WTC11 (cell line): ENCODE measurements at regions not wholly inside any gene's neighbourhood (a gene's known extent, or its start where the extent isn't known, plus 50 kb on each side); places are given as distances from the start of the nearest gene placed in this dataset.

ENCODE experiments used
- ATAC-seq: fragments of 200-7000 bp; cut with Tn5 transposase; 2 replicates; pipeline ENCODE4 v1.10.0; 2021; ENCODE audit warnings: mild to moderate bottlenecking, moderate library complexity
- CTCF ChIA-PET: fragments of 300-600 bp; sonication (Branson Sonifier 250); formaldehyde crosslinking; loops from one replicate; lab custom pipeline; 2021; ENCODE audit warnings: antibody characterized with exemption; lab: Charles Lee
- POLR2A ChIA-PET: fragments of 350-600 bp; sonication (Branson Sonifier 250); formaldehyde crosslinking; loops from one replicate; lab custom pipeline; 2021; ENCODE audit warnings: antibody characterized with exemption; lab: Charles Lee
- DNase-seq: peaks from one replicate; pipeline ENCODE4 v3.0.0; 2021; ENCODE audit warnings: low spot score
- H3K27ac Mint-ChIP-seq: 2 replicates; pipeline ENCODE4 v1.8.0; 2021; ENCODE audit warnings: mixed read lengths
- H3K27me3 Mint-ChIP-seq: 2 replicates; pipeline ENCODE4 v1.8.0; 2021; ENCODE audit warnings: low read depth, mild to moderate bottlenecking, moderate library complexity, mixed read lengths
- H3K36me3 Mint-ChIP-seq: 2 replicates; pipeline ENCODE4 v1.8.0; 2021; ENCODE audit warnings: mixed read lengths
- H3K4me1 Mint-ChIP-seq: 2 replicates; pipeline ENCODE4 v1.8.0; 2022; ENCODE audit warnings: mixed read lengths
- H3K4me3 Mint-ChIP-seq: 2 replicates; pipeline ENCODE4 v1.8.0; 2021; ENCODE audit warnings: mild to moderate bottlenecking, moderate library complexity, mixed read lengths
- H3K9me3 Mint-ChIP-seq: 2 replicates; pipeline ENCODE4 v1.8.0; 2021; ENCODE audit warnings: mixed read lengths
- AFF4 ChIP-seq: sonication (generic); formaldehyde crosslinking; IDR thresholded peaks from 2 replicates; pipeline ENCODE4 v1.8.1; 2023; ENCODE audit warnings: mild to moderate bottlenecking, missing genetic modification reagents, borderline replicate concordance
- AR ChIP-seq: fragments of 250-450 bp; sonication (Bioruptor Pico); IDR thresholded peaks from 2 replicates; pipeline ENCODE4 v1.9.0; 2021; ENCODE audit warnings: mild to moderate bottlenecking
- ATF6 ChIP-seq: sonication (generic); formaldehyde crosslinking; IDR thresholded peaks from 2 replicates; pipeline ENCODE4 v1.8.1; 2023; ENCODE audit warnings: mild to moderate bottlenecking, missing genetic modification reagents
- E2F5 ChIP-seq: sonication (generic); formaldehyde crosslinking; IDR thresholded peaks from 2 replicates; pipeline ENCODE4 v1.8.1; 2022; ENCODE audit warnings: mild to moderate bottlenecking, moderate library complexity, missing genetic modification reagents
- GTF2I ChIP-seq: fragments of 250-450 bp; sonication (Bioruptor Pico); conservative IDR thresholded peaks from 2 replicates; pipeline ENCODE4 v1.4.0; 2021; ENCODE audit warnings: mild to moderate bottlenecking
- NFATC4 ChIP-seq: fragments of 250-450 bp; sonication (Bioruptor Pico); IDR thresholded peaks from 2 replicates; pipeline ENCODE4 v1.9.0; 2021; ENCODE audit warnings: mild to moderate bottlenecking
- NFYB ChIP-seq: sonication (generic); formaldehyde crosslinking; conservative IDR thresholded peaks from 2 replicates; pipeline ENCODE4 v1.8.0; 2022; ENCODE audit warnings: low read depth, missing genetic modification reagents
- OVOL2 ChIP-seq: fragments of 250-450 bp; sonication (Bioruptor Pico); IDR thresholded peaks from 2 replicates; pipeline ENCODE4 v1.9.0; 2021; ENCODE audit warnings: mild to moderate bottlenecking, borderline replicate concordance
- PRDM15 ChIP-seq: sonication (generic); formaldehyde crosslinking; IDR thresholded peaks from 2 replicates; pipeline ENCODE4 v1.8.0; 2022; ENCODE audit warnings: missing genetic modification reagents
- RELA ChIP-seq: sonication (generic); formaldehyde crosslinking; IDR thresholded peaks from 2 replicates; pipeline ENCODE4 v1.8.1; 2022; ENCODE audit warnings: missing genetic modification reagents, mild to moderate bottlenecking, borderline replicate concordance
- RORB ChIP-seq: fragments of 250-450 bp; sonication (Bioruptor Pico); IDR thresholded peaks from 2 replicates; pipeline ENCODE4 v1.9.0; 2021; ENCODE audit warnings: mild to moderate bottlenecking
- TEAD1 ChIP-seq: sonication (generic); formaldehyde crosslinking; IDR thresholded peaks from 2 replicates; pipeline ENCODE4 v1.8.0; 2022; ENCODE audit warnings: mild to moderate bottlenecking, missing genetic modification reagents
- TEAD4 ChIP-seq: sonication (generic); formaldehyde crosslinking; IDR thresholded peaks from 2 replicates; pipeline ENCODE4 v1.8.0; 2022; ENCODE audit warnings: mild to moderate bottlenecking, missing genetic modification reagents
- ZBTB21 ChIP-seq: sonication (generic); formaldehyde crosslinking; IDR thresholded peaks from 2 replicates; pipeline ENCODE4 v1.8.1; 2023; ENCODE audit warnings: mild to moderate bottlenecking, missing genetic modification reagents, borderline replicate concordance
- ZNF138 ChIP-seq: sonication (generic); formaldehyde crosslinking; conservative IDR thresholded peaks from 2 replicates; pipeline ENCODE4 v1.8.1; 2022; ENCODE audit warnings: mild to moderate bottlenecking, moderate library complexity, missing genetic modification reagents
- ZNF232 ChIP-seq: sonication (generic); formaldehyde crosslinking; IDR thresholded peaks from 2 replicates; pipeline ENCODE4 v1.8.0; 2022; ENCODE audit warnings: mild to moderate bottlenecking, missing genetic modification reagents
- ZNF671 ChIP-seq: fragments of 250-450 bp; sonication (Bioruptor Pico); IDR thresholded peaks from 2 replicates; pipeline ENCODE4 v1.8.0; 2021; ENCODE audit warnings: mild to moderate bottlenecking

GRCh38 chr12:131553096-131553777 is 157.7 kb upstream of the SFSWAP start (continued):
- TF ChIP-seq ATF6 (CRISPR knock-in tag), result no peak
- TF ChIP-seq ZBTB21 (CRISPR knock-in tag), result no peak
- no peak for TF ChIP-seq E2F5 (CRISPR knock-in tag)
- no peak for TF ChIP-seq NFYB

GRCh38 chr12:131555197-131555846 is 155.6 kb upstream of the SFSWAP start:
- Mint-ChIP-seq H3K27ac (no peak overlapping the region), H3K4me3 (no peak overlapping the region), H3K9me3 (peaks cover 15% of the 10 kb centered on the region), H3K4me1 (peaks cover 32% of the 10 kb centered on the region), H3K27me3 (peaks cover 3% of the 10 kb centered on the region), H3K36me3 (no peaks in the 10 kb centered on the region)
- DNase-seq (no peak), ATAC-seq (no peak)
- ChIA-PET POLR2A (no interaction called here), CTCF (interaction anchor here (0.7 kb wide), 1 partner anchor 451 kb away, joined by 3 read pairs; no protein-coding TSS in a partner anchor)
- TF ChIP-seq NFYB (no peak), OVOL2 (CRISPR knock-in tag) (no peak), AR (CRISPR knock-in tag) (no peak), AFF4 (CRISPR knock-in tag) (no peak), ZNF671 (CRISPR knock-in tag) (no peak), GTF2I (CRISPR knock-in tag) (no peak), NFATC4 (CRISPR knock-in tag) (no peak), TEAD4 (CRISPR knock-in tag) (no peak), TEAD1 (CRISPR knock-in tag) (no peak), ZNF138 (CRISPR knock-in tag) (no peak), PRDM15 (CRISPR knock-in tag) (no peak), RELA (CRISPR knock-in tag) (no peak), ZNF232 (CRISPR knock-in tag) (no peak), RORB (CRISPR knock-in tag) (no peak)
